ENCODE measurements at regions not wholly inside any gene's neighbourhood (a gene's known extent, or its start where the extent isn't known, plus 50 kb on each side); places are given as distances from the start of the nearest gene placed in this dataset.

DNA sequence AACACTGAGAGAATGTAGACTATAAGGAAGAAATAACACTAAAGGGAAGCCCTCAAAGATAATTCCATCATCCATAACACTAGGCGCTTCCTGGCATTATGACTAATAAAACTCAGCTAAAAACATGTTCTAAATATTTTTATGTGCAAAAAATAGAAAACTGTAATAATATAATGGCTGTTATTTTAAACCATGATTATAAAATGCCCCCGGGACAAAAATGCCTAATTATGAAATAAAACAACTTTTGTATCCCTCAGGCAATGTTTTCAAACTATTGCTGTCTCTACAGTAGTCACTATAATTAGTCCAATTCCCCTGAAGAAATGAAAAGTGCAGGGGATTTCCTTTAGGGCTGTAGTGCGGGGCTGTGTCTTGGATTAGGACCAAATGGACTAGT lies 242.4 kb downstream of the RNF144B start:
- TF ChIP-seq, protein P1, sequence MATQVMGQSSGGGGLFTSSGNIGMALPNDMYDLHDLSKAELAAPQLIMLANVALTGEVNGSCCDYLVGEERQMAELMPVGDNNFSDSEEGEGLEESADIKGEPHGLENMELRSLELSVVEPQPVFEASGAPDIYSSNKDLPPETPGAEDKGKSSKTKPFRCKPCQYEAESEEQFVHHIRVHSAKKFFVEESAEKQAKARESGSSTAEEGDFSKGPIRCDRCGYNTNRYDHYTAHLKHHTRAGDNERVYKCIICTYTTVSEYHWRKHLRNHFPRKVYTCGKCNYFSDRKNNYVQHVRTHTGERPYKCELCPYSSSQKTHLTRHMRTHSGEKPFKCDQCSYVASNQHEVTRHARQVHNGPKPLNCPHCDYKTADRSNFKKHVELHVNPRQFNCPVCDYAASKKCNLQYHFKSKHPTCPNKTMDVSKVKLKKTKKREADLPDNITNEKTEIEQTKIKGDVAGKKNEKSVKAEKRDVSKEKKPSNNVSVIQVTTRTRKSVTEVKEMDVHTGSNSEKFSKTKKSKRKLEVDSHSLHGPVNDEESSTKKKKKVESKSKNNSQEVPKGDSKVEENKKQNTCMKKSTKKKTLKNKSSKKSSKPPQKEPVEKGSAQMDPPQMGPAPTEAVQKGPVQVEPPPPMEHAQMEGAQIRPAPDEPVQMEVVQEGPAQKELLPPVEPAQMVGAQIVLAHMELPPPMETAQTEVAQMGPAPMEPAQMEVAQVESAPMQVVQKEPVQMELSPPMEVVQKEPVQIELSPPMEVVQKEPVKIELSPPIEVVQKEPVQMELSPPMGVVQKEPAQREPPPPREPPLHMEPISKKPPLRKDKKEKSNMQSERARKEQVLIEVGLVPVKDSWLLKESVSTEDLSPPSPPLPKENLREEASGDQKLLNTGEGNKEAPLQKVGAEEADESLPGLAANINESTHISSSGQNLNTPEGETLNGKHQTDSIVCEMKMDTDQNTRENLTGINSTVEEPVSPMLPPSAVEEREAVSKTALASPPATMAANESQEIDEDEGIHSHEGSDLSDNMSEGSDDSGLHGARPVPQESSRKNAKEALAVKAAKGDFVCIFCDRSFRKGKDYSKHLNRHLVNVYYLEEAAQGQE (IDR thresholded peaks at IDR 0.05; ENCODE audit: borderline replicate concordance), result no peak
- no peak for TF ChIP-seq POLR2AphosphoS5 (IDR thresholded peaks at IDR 0.05)
- no peak for TF ChIP-seq MXI1 (conservative IDR thresholded peaks at IDR 0.05; ENCODE audit: poor library complexity, severe bottlenecking)
- TF ChIP-seq EZH2 (IDR thresholded peaks at IDR 0.05; ENCODE audit: borderline replicate concordance, insufficient read depth, low read length, poor library complexity, severe bottlenecking), result no peak
- no peak for TF ChIP-seq TAF1 (IDR thresholded peaks at IDR 0.05; ENCODE audit: low read depth)
- TF ChIP-seq, protein P2, sequence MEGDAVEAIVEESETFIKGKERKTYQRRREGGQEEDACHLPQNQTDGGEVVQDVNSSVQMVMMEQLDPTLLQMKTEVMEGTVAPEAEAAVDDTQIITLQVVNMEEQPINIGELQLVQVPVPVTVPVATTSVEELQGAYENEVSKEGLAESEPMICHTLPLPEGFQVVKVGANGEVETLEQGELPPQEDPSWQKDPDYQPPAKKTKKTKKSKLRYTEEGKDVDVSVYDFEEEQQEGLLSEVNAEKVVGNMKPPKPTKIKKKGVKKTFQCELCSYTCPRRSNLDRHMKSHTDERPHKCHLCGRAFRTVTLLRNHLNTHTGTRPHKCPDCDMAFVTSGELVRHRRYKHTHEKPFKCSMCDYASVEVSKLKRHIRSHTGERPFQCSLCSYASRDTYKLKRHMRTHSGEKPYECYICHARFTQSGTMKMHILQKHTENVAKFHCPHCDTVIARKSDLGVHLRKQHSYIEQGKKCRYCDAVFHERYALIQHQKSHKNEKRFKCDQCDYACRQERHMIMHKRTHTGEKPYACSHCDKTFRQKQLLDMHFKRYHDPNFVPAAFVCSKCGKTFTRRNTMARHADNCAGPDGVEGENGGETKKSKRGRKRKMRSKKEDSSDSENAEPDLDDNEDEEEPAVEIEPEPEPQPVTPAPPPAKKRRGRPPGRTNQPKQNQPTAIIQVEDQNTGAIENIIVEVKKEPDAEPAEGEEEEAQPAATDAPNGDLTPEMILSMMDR (IDR thresholded peaks at IDR 0.05; ENCODE audit: poor library complexity, severe bottlenecking), result no peak
- no peak for TF ChIP-seq EP300 (conservative IDR thresholded peaks at IDR 0.05; ENCODE audit: poor library complexity, severe bottlenecking)
- no peak for TF ChIP-seq RAD21 (conservative IDR thresholded peaks at IDR 0.05)
- no peak for TF ChIP-seq SMC3 (conservative IDR thresholded peaks at IDR 0.05; ENCODE audit: poor library complexity)
- H3K36me3 ChIP-seq (ENCODE audit: insufficient read depth, low read length), result no peaks in the 10 kb centered on the region
- H3K79me2 ChIP-seq (replicated peaks; ENCODE audit: insufficient read depth, low read length), result no peaks in the 10 kb centered on the region
- no peak overlapping the region for H3K4me3 ChIP-seq (ENCODE audit: low read length)
- H3K4me2 ChIP-seq (ENCODE audit: low read length), result no peak overlapping the region
- peaks cover 5% of the 10 kb centered on the region for H3K9me3 ChIP-seq (ENCODE audit: low read length)
- no peaks in the 10 kb centered on the region for H3K27me3 ChIP-seq (ENCODE audit: insufficient read depth, low read depth, low read length)
- no peaks in the 10 kb centered on the region for H3F3A ChIP-seq (ENCODE audit: insufficient read depth, low read length, poor library complexity, severe bottlenecking)
- no peaks in the 10 kb centered on the region for H3K9me2 ChIP-seq (ENCODE audit: insufficient read depth, low read length)
- no peak overlapping the region for H2AFZ ChIP-seq (ENCODE audit: low read depth, low read length)
- no peak overlapping the region for H3K9ac ChIP-seq (ENCODE audit: low read length)
- no peaks in the 10 kb centered on the region for H4K20me1 ChIP-seq (ENCODE audit: insufficient read depth)
- H3K27ac ChIP-seq (ENCODE audit: low read length), result no peak overlapping the region

DNA sequence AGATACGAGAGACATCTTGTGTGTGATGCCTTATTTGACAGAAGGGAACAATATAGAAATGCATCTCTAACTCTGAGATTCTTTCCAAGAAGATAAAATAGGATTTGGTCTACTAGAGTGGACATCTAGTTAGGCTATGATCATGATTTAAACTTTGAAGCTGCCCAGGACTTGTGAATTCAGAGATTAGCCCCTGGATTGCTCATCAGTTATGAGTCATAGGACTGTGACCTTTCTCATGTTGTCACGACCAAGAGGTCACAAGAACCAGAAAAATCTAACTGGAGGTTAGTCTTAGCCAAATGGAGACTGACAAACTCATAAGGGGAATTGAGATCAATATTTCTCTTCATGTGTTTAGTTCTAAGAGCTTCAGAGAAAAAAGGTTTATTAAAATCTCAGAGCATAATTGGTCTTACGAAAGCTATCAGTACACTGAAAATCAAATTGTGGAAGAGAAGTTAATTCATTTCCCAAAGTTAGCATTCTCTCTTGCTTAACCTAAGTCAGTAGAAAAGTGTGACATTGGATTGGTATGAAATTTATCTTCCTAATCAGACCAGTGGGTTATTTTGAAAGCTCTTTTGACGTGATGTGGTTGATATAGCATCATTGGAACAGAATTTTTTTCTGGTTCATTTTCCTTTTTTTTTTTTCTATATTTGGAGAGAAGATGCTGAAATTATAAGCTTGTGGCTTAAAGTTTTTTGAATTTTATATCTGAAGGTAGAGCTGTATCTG lies 245.7 kb downstream of the RNF144B start:
- no peaks in the 10 kb centered on the region for H3K9me3 ChIP-seq (ENCODE audit: low read length)

More for the DNA sequence above, 245.7 kb downstream of the RNF144B start:
- no peak overlapping the region for H3K27ac ChIP-seq (ENCODE audit: low read length)
- H3K4me3 ChIP-seq (ENCODE audit: low read length), result no peak overlapping the region
- no peaks in the 10 kb centered on the region for H3F3A ChIP-seq (ENCODE audit: insufficient read depth, low read length, poor library complexity, severe bottlenecking)
- no peak for TF ChIP-seq TAF1 (IDR thresholded peaks at IDR 0.05; ENCODE audit: low read depth)
- TF ChIP-seq EP300 (conservative IDR thresholded peaks at IDR 0.05; ENCODE audit: poor library complexity, severe bottlenecking), result no peak
- TF ChIP-seq, protein P2 (IDR thresholded peaks at IDR 0.05; ENCODE audit: poor library complexity, severe bottlenecking), result no peak
- TF ChIP-seq SMC3 (conservative IDR thresholded peaks at IDR 0.05; ENCODE audit: poor library complexity), result no peak
- no peak for TF ChIP-seq RAD21 (conservative IDR thresholded peaks at IDR 0.05)
- TF ChIP-seq MXI1 (conservative IDR thresholded peaks at IDR 0.05; ENCODE audit: poor library complexity, severe bottlenecking), result no peak
- TF ChIP-seq EZH2 (IDR thresholded peaks at IDR 0.05; ENCODE audit: borderline replicate concordance, insufficient read depth, low read length, poor library complexity, severe bottlenecking), result no peak
- TF ChIP-seq, protein P1 (IDR thresholded peaks at IDR 0.05; ENCODE audit: borderline replicate concordance), result no peak
- TF ChIP-seq POLR2AphosphoS5 (IDR thresholded peaks at IDR 0.05), result no peak
- no peaks in the 10 kb centered on the region for H3K27me3 ChIP-seq (ENCODE audit: insufficient read depth, low read depth, low read length)
- H3K36me3 ChIP-seq (ENCODE audit: insufficient read depth, low read length), result no peaks in the 10 kb centered on the region
- H2AFZ ChIP-seq (ENCODE audit: low read depth, low read length), result no peak overlapping the region
- no peaks in the 10 kb centered on the region for H4K20me1 ChIP-seq (ENCODE audit: insufficient read depth)
- no peaks in the 10 kb centered on the region for H3K79me2 ChIP-seq (replicated peaks; ENCODE audit: insufficient read depth, low read length)
- H3K4me2 ChIP-seq (ENCODE audit: low read length), result no peak overlapping the region
- H3K9ac ChIP-seq (ENCODE audit: low read length), result no peak overlapping the region
- no peaks in the 10 kb centered on the region for H3K9me2 ChIP-seq (ENCODE audit: insufficient read depth, low read length)
